Heart left ventricle (tissue), 16 donors: ENCODE measurements at regions not wholly inside any gene's neighbourhood (a gene's known extent, or its start where the extent isn't known, plus 50 kb on each side); places are given as distances from the start of the nearest gene placed in this dataset.
"Not testable (repeated sequence)": the region's sequence is repeated elsewhere in the genome, so short reads cannot be mapped to it uniquely, and the experiment has no call there.

Source experiments
- ATAC-seq, 4 donors: fragments of 200-7000 bp; cut with Tn5 transposase; one replicate each; pipeline ENCODE4 v1.9.1; 2020 to 2022; ENCODE audit warnings: moderate library complexity in 4 of 4, mild to moderate bottlenecking in 3 of 4, moderate number of reproducible peaks in 1 of 4
- DNase-seq, 5 donors: peaks; one replicate each; pipeline ENCODE4 v3.0.0-alpha.2; 2020
- H3K27ac ChIP-seq, 12 donors: fragments of 200-600 bp; sonication (generic) in 4 of 12; one replicate each; pipeline versions ENCODE4 v1.5.0 to v1.8.0; 2016 to 2022; ENCODE audit warnings: mild to moderate bottlenecking in 2 of 12
- H3K27me3 ChIP-seq, 9 donors: fragments of 200-600 bp; sonication (generic) in 2 of 9; one replicate each; pipeline versions ENCODE4 v1.5.1 to v1.8.0; 2016 to 2022; ENCODE audit warnings: mild to moderate bottlenecking in 3 of 9
- H3K36me3 ChIP-seq, 9 donors: fragments of 200-600 bp; sonication (generic) in 2 of 9; one replicate each; pipeline versions ENCODE4 v1.5.0 to v1.8.0; 2018 to 2022; ENCODE audit warnings: mild to moderate bottlenecking in 2 of 9
- H3K4me1 ChIP-seq, 12 donors: fragments of 200-600 bp; sonication (generic) in 4 of 12; one replicate each; pipeline versions ENCODE4 v1.5.0 to v1.8.0; 2016 to 2022; ENCODE audit warnings: mild to moderate bottlenecking in 3 of 12
- H3K4me3 ChIP-seq, 12 donors: fragments of 200-600 bp; sonication (generic) in 4 of 12; one replicate each; pipeline versions ENCODE4 v1.5.0 to v1.8.0; 2017 to 2022; ENCODE audit warnings: mild to moderate bottlenecking in 9 of 12, moderate library complexity in 4 of 12
- H3K9me3 ChIP-seq, 12 donors: fragments of 200-600 bp; sonication (generic) in 4 of 12; one replicate each; pipeline versions ENCODE4 v1.5.0 to v1.8.0; 2016 to 2022; ENCODE audit warnings: mild to moderate bottlenecking in 1 of 12
- CTCF ChIP-seq, 12 donors: fragments of 200-600 bp; sonication (generic) in 4 of 12; IDR thresholded peaks; one replicate each; pipeline versions ENCODE4 v1.5.0 to v1.8.0; 2018 to 2022; ENCODE audit warnings: antibody characterized with exemption in 12 of 12, mild to moderate bottlenecking in 5 of 12
- POLR2A ChIP-seq, 2 donors: fragments of 450-650 bp; IDR thresholded peaks; one replicate each; pipeline ENCODE4 v1.6.1; 2017; ENCODE audit warnings: antibody characterized with exemption in 2 of 2, mild to moderate bottlenecking in 2 of 2, moderate library complexity in 2 of 2
- WGBS, 4 donors: extraction: QIAGEN DNeasy Blood & Tissue Kit in 2 of 4; methylation state at CpG; one replicate each; pipeline versions ENCODE4 v1.1.5 to v1.1.7; 2013 to 2018; 5-methylcytosine and 5-hydroxymethylcytosine counted together
- intact Hi-C, 10 donors: fragments of 100-400 bp; cut with DNase I; formaldehyde crosslinking; loops; one replicate each; pipeline versions ENCODE4 v1.11.1 to v1.14.2; 2022
- donor health status: ischemic (EF 13 %, LVEDD 7.1; RV severe dilation, severe dysfunction).
- donor health status: healthy with polysubstance abuse.
- donor health status: DM: no; HTN: yes; CAD: no.
- donor health status: DM: no; HTN: no; CAD: no.
- donor health status: ischemic (EF 25% LVEDD 6.9; RV normal size, moderate dysfunction).
- donor health status: ischemic (EF 25% LVEDD 5.7; RV mildly dilated, moderate dysfunction).
- donor health status: healthy.
- donor health status: DM: yes; HTN: yes; CAD: no.
- donor health status: ischemic (EF 35%, LVEDD 5.7; RV mildly dilated, moderate dysfunction).
- donor health status: nonischemic (EF 11% LVEDD 7.7; RV severe dilation, severe dysfunction).
- donor health status: DM: yes; HTN: yes; CAD: no.
- donor health status: PGD.
- donor health status: ischemic (EF 29% LVEDD 5.4; RV normal size, mild dysfunction).
- donor health status: nonischemic (EF 23%, LVEDD 6.1; RV moderate dilation, normal function).

DNA sequence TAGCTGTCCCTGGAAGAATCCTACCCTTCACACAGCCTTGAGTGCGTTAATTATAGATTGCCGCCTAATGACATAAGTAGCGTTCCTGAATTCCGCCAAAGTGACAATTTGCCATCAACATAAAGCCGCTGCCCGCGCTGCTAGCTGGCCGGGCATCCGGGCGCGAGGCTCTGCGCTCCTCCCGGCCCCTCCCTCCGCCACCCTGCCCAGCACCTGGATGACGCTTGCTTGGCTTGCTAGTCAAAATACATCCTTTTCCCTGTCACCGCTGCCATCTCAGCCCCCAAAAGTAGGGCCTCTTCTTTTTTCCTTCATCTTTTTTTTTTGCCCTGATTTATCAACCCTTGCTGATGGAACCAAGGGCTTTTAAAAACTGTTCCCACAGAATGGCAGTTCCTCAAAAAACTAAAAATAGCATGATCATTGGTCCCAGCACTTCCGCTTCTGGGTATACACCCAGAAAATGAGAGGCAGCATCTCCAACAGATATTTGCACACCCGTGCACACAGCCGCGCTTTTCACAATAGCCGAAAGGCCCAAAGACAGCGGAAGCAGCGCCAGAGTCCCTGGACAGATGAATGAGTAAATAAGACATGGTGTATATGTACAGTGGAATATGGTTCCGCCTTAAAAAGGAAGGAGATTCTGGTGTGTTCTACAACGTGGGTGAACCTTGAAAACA is 235.2 kb downstream of the BCL11B start:
- no peaks in the 10 kb centered on the region for H3K27me3 ChIP-seq
- H3K4me1 ChIP-seq, result peaks cover 0 to 14% (median 6%) of the 10 kb centered on the region in 12 donors
- H3K9me3 ChIP-seq, result no peaks in the 10 kb centered on the region
- DNase-seq, result peak in 2 of 5 donors; percentile 45 to 58
- H3K27ac ChIP-seq, result peak overlapping the region in 3 of 12 donors; percentile 11 to 86 (median 16)
- 81 to 90% (median 83%) methylated on average over 25 of the region's 25 CpGs for WGBS, 4 donors
- intact Hi-C loops, result no loop called here
- H3K4me3 ChIP-seq, result peak overlapping the region in 3 of 12 donors; percentile 35 to 53 (median 38)
- TF ChIP-seq CTCF (IDR thresholded peaks at IDR 0.05) (no peak), POLR2A (IDR thresholded peaks at IDR 0.05) (no peak)
- peak in 1 of 4 donors; percentile 27 for ATAC-seq
- no peaks in the 10 kb centered on the region for H3K36me3 ChIP-seq

DNA sequence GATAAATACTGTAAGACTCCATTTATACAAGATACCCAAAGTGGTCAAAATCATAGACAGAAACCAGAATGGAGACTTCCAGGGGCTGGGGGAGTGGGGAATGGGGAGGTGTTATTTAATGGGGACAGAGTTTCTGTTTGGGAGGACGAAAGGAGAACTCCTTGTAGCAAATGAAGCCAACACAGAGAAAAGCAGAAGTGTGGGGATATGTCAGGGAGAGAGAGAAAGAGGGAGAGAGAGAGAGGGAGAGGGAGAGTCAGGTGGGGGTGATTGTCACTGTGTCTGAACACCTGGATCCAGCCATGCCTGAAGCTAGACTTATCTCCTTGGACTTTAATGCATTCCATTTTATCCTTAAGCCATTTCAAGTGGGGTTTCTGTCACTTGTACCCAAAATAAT is 234.7 kb downstream of the BCL11B start:
- H3K27me3 ChIP-seq, H3K4me3 ChIP-seq, H3K36me3 ChIP-seq, H3K9me3 ChIP-seq, intact Hi-C loops, ATAC-seq, DNase-seq: not testable (repeated sequence)
- H3K4me1 ChIP-seq, result peaks cover 0 to 14% (median 6%) of the 10 kb centered on the region in 12 donors
- WGBS, 4 donors, result 80 to 88% (median 87%) methylated on average over 1 of the region's 1 CpG
- H3K27ac ChIP-seq, result peak overlapping the region in 1 of 12 donors; percentile 86

- TF ChIP-seq POLR2A (IDR thresholded peaks at IDR 0.05), result no peak
- peak in 1 of 12 donors; percentile 5 for TF ChIP-seq CTCF (IDR thresholded peaks at IDR 0.05)
- 59 to 67% (median 61%) methylated on average over 10 of the region's 10 CpGs for WGBS, 4 donors
- DNase-seq, result no peak
- no peaks in the 10 kb centered on the region for H3K9me3 ChIP-seq
- no peak overlapping the region for H3K4me3 ChIP-seq
- intact Hi-C loops, result no loop called here
- no peak for ATAC-seq
- peaks cover 0 to 14% (median 6%) of the 10 kb centered on the region in 12 donors for H3K4me1 ChIP-seq
- H3K36me3 ChIP-seq, result no peaks in the 10 kb centered on the region
- H3K27me3 ChIP-seq, result no peaks in the 10 kb centered on the region
- peak overlapping the region in 1 of 12 donors; percentile 86 for H3K27ac ChIP-seq
Observed at GRCh38 chr14:99037777-99038430, 234.1 kb downstream of the BCL11B start.

GRCh38 chr14:99038431-99038820 is 233.6 kb downstream of the BCL11B start:
- 63 to 77% (median 67%) methylated on average over 4 of the region's 4 CpGs for WGBS, 4 donors
- H3K9me3 ChIP-seq, result no peaks in the 10 kb centered on the region
- DNase-seq, result no peak
- no peak overlapping the region for H3K4me3 ChIP-seq
- H3K36me3 ChIP-seq, result no peaks in the 10 kb centered on the region
- TF ChIP-seq POLR2A (IDR thresholded peaks at IDR 0.05) (no peak), CTCF (IDR thresholded peaks at IDR 0.05) (no peak)
- H3K4me1 ChIP-seq, result peaks cover 0 to 14% (median 6%) of the 10 kb centered on the region in 12 donors
- no peak for ATAC-seq
- H3K27ac ChIP-seq, result peak overlapping the region in 1 of 12 donors; percentile 37
- H3K27me3 ChIP-seq, result no peaks in the 10 kb centered on the region
- intact Hi-C loops, result no loop called here
